IMR-90 (cell line): ENCODE measurements at regions not wholly inside any gene's neighbourhood (a gene's known extent, or its start where the extent isn't known, plus 50 kb on each side); places are given as distances from the start of the nearest gene placed in this dataset.

Experiments
- BHLHE40 ChIP-seq: fragments of 150-350 bp; IDR thresholded peaks from 2 replicates; pipeline ENCODE4 v1.6.1; 2016; ENCODE audit warnings: mild to moderate bottlenecking, low read depth, low read length
- CTCF ChIP-seq: conservative IDR thresholded peaks from 2 replicates; pipeline ENCODE4 v1.5.1; 2012; ENCODE audit warnings: mild to moderate bottlenecking, low read depth, low read length, improper control_type of control experiment
- MXI1 ChIP-seq: IDR thresholded peaks from 2 replicates; pipeline ENCODE4 v1.6.1; 2012; ENCODE audit warnings: low read depth, mild to moderate bottlenecking, low read length, moderate library complexity, borderline replicate concordance
- POLR2A ChIP-seq: IDR thresholded peaks from 2 replicates; pipeline ENCODE4 v1.6.1; 2012; ENCODE audit warnings: mild to moderate bottlenecking, low read depth, low read length
- SMC3 ChIP-seq: fragments of 150-350 bp; IDR thresholded peaks from 2 replicates; pipeline ENCODE4 v1.6.1; 2016; ENCODE audit warnings: low read depth, mild to moderate bottlenecking, antibody characterized with exemption, low read length, moderate library complexity

GRCh38 chr2:8481463-8482009 lies 200.3 kb upstream of the ID2 start:
- TF ChIP-seq POLR2A, result no peak
- no peak for TF ChIP-seq SMC3
- no peak for TF ChIP-seq BHLHE40
- TF ChIP-seq MXI1, result no peak
- TF ChIP-seq CTCF, result no peak
